Activated CD4-positive, alpha-beta T cell treated with anti-CD3 and anti-CD28 coated beads for 48 hours (primary cell): ENCODE measurements at regions not wholly inside any gene's neighbourhood (a gene's known extent, or its start where the extent isn't known, plus 50 kb on each side); places are given as distances from the start of the nearest gene placed in this dataset.

Source experiments
- DNase-seq: peaks from one replicate; pipeline ENCODE4 v3.0.0-alpha.2; 2020

- DNase-seq: no peak
These were observed 215.4 kb downstream of the UACA start for GRCh38 chr15:70547846-70548487.

DNA sequence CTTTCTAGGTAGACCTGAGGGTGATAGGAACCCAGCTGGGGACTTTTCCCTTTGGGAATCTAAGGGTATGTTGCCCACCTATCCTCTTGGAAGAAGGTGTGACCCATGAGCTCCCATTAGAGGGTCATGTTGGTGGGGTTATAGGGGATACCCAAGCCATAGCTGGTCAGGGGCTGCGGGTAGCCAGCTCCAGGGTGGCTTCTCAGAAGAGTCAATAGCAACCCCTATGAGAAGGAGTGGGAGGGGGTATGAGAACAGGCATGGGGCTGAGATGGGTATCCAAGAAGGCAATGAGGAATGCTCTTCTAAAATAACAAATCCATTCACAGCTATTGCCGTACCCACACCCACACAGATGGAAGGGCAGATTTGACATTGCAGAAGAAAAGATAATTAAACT is 217.8 kb downstream of the UACA start:
- no peak for DNase-seq

DNA sequence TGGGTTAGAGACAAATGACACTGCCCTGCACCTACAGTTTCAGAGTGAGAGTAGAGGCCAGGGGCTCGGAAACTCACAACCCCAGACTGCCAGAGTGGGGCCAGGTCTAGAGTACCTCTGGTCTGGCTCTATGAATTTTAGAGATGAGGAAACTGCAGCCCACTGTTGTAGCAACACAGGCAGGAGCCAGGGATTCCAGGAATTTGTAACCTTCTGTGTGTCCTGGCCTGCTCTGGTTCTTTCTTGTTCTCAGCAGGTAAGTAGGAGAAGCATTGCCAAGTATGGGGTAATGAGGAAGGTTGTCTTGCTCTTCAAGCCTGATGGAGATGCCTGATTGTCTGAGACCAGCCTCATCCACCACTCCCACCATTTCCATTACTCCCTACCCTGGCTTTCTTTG is 221.8 kb downstream of the UACA start:
- no peak for DNase-seq

DNA sequence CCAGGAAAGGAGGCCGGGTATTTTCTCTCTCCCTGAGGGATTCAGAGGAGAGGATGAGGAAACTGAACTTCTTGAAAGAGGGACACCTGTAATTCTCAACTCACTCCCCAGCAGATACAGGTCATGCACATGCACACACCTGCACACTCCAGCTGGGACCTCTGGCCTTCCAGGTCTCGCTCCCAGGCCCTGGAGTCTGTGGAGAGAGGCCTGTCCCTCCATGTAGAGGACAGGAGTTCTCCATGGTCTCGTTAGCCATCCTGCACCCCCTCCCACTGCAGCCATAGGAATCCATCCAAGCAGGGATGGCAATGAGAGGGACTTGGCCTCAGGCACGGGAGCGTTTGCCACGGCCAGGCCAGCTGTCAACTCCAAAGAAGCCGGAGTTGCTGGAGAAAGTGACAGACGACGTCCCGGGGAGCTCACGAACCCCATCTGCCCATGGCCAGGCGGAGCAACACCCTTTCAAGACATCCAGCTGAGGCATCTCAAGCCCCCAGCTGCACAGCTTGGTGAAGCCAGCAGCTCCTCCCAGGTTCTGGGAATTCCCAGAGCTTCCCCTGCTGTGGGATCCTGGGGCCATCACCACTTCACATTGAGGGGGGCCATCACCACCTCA is 223.3 kb downstream of the UACA start:
- DNase-seq: no peak

DNA sequence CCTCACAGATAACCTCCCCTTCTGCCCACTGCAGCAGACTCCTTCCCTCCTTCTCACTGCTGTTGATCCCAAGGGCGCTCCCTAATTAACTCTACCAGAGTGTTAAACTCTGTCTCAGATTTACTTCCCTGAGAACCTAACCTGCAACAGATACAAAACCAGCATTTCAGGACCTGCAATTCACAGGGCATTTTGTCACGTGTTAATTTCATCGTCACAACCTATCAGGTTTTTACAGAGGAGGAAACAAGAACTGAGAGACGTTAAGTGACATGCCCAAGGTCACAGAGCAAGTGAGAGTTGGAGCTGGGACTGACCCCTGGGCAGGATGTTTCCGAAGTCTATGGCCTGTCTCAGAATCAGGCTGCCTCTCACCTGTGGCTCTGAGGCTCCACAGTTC is 223.9 kb downstream of the UACA start:
- DNase-seq: no peak

GRCh38 chr15:70538278-70538677 is 225.1 kb downstream of the UACA start:
- no peak for DNase-seq

GRCh38 chr15:70535955-70536338 is 227.4 kb downstream of the UACA start:
- no peak for DNase-seq

- DNase-seq: peak; percentile 66
These were observed 228.0 kb downstream of the UACA start for GRCh38 chr15:70535071-70535954.

DNA sequence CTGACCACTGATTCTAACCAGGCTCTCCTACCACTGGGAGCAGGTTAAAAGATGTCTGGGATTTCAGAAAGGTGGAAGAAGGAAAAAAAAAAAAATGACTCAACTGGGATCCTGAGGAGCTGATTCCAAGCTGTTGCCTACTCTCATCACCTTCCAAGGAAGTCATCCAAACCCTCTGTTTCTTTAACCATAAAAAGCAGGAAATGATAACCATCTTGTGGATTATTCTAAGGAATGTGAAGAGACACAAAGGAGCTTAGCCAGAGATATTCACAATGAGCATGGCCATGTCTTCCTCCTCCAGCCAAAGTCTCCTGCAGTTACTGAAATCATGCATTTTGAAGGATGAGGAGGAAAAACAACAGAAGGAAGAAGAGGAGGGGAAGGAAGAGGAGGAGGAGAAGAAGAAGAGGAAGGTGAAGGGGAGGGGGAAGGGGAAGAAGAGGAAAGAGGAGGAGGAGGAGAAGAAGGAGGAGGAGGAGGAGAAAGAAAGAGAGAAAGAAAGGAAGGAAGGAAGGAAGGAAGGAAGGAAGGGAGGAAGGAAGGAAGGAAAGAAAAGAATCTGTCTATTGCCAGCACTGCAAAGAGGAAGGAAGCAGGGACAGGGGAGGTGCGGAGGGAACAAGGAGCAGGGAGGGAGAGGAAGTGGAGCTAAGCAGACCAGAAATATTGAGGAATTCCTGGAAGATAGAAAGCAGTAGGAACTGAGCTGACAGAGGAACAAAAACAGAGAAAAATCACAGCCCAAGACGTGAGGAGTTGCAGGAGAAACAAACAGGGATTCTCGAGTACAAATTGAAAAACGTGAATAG is 229.2 kb downstream of the UACA start:
- DNase-seq: no peak

DNA sequence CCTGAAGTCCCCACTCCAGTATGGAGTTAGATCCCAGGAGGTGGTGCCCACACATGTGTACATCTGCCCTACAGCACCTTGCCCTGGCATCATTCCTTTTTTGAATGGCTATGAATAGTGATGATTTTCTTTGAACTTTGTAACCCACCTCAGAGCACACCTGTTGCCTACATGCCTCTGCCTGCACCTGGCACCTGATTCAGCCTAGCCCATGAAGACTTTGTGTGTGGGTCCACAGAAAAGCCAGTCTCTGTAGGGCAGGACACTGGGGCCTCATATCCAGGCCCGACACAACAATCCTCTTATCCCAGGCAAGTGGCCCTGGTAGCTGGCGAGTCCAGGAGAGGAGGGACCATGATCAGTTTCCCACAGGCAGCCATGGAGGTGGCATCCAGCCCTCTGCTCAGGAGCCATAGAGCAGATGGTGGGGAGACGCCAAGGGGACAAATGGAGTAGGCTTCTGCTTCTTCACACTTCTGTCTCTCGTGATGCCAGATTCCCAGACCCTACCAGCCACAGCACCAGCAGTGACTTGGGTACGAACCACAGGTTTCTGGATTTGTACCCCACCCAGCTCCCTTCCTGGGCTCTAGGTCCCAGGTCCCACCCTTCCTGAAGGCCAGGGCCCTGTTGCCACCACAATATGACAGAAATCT is 230.7 kb downstream of the UACA start:
- DNase-seq: no peak

DNA sequence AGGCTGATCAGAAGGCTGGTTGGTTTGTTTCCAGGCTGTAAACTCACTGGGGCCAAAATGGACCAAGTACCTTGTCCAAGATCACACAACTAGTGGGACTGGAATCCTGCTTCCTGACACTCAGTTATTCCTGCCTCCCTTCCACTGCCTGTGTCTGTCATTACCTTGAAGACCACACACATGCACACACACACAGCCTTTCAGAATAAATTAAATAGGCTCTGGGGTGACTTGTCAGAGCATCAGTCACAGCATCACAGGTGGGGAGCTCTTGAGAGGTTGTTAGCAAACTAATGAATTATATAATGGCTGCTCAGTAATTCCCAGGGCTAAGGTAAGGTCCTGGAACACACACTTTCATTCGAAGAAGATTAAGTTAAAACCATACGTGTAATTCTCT is 231.8 kb downstream of the UACA start:
- no peak for DNase-seq

- no peak for DNase-seq
These were observed 232.5 kb downstream of the UACA start for GRCh38 chr15:70530906-70531305.

DNA sequence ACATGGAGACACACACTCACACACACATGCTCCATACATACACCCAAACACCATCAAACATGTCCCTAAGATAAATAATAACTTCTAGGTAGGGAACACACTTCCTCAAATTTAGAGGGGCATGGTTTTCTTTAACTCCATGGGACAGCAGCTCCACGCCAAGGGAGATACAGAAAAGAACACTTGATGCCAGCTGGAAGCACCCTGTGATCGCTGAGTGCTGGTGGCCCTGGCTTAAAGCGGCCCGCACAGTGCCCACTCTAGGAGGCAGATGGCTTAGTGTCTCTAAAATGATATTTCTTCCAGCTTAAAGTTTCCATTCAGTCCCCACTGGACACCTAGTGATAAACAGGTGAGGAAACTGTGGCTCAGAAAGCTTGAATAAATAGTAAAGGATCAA is 232.9 kb downstream of the UACA start:
- DNase-seq: no peak

DNA sequence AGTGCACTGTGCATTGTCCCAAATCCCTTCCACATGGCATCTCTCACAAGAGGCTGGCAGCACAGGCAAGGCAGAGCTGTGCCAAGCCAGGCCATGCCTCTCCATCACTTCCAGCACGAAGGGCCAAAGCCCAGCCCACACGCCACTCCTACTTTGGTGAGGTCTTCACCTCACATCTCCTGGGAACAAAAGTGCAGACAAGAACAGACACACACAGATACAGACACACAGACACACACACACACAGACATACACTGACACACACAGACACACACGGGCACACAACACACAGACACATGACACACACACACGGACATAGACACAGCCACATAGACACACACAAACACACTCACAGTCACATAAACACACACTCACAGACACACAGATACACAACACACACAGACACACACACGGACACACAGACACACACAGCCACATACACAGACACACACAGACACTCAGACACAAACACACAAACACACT is 233.3 kb downstream of the UACA start:
- DNase-seq: no peak

- no peak for DNase-seq
These were observed 234.5 kb downstream of the UACA start for GRCh38 chr15:70528816-70529215.

GRCh38 chr15:70528270-70528706 is 235.1 kb downstream of the UACA start:
- DNase-seq: peak; percentile 70

- DNase-seq: no peak
These were observed 236.4 kb downstream of the UACA start for GRCh38 chr15:70526974-70527325.

GRCh38 chr15:70526221-70526973 is 237.0 kb downstream of the UACA start:
- no peak for DNase-seq

GRCh38 chr15:70525551-70525950 is 237.8 kb downstream of the UACA start:
- no peak for DNase-seq

DNA sequence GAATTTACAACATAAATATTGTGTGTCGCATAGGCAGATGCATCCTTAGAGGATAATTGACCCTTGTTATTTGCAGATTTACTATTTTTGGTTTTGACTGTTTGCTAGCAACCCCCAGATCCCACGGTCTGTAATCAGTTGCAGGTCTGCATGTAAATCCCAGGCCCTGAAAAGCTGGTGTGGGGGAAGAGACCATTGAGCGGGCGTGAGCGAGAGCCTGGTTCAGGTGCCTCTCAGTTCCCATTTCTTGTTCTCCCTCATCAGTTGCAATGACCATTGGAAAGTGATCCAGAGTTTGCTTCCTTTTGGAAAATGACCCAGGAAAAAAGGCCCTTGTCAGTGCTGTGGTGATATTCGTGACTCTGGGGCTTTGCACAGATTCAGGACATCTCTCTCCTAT is 238.9 kb downstream of the UACA start:
- DNase-seq: no peak

- DNase-seq: no peak
These were observed 239.7 kb downstream of the UACA start for GRCh38 chr15:70523616-70524015.

GRCh38 chr15:70523192-70523591 is 240.2 kb downstream of the UACA start:
- no peak for DNase-seq
